ENCODE measurements at regions not wholly inside any gene's neighbourhood (a gene's known extent, or its start where the extent isn't known, plus 50 kb on each side); places are given as distances from the start of the nearest gene placed in this dataset.
"Not testable (repeated sequence)": the region's sequence is repeated elsewhere in the genome, so short reads cannot be mapped to it uniquely, and the experiment has no call there.

DNA sequence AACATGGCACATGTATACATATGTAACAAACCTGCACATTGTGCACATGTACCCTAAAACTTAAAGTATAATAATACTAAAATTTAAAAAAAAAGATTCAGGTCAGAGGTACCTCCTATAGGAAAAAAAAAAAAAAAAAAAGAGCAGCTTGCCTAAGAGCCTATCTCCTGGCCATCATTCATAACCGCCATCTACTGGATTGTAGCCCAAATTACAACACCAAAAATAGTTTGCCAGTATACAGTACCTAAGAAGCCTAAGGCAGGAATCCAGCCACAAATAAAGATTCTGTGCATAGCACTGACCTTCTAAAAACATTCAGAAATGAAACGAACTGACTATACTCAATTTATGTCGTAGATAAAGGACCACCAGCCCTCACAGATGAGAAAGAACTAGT is 438.4 kb upstream of the ADGRB3 start:
- Mint-ChIP-seq H3K4me3 (no peak overlapping the region), H3K36me3 (ENCODE audit: low read depth) (no peaks in the 10 kb centered on the region), H3K4me1 (no peaks in the 10 kb centered on the region), H3K27me3 (no peaks in the 10 kb centered on the region), H3K27ac (no peak overlapping the region)
- ATAC-seq: no peak
- DNase-seq: no peak
- no peaks in the 10 kb centered on the region for H3K9me3 ChIP-seq (ENCODE audit: control insufficient read depth, low read length, poor library complexity, severe bottlenecking)

DNA sequence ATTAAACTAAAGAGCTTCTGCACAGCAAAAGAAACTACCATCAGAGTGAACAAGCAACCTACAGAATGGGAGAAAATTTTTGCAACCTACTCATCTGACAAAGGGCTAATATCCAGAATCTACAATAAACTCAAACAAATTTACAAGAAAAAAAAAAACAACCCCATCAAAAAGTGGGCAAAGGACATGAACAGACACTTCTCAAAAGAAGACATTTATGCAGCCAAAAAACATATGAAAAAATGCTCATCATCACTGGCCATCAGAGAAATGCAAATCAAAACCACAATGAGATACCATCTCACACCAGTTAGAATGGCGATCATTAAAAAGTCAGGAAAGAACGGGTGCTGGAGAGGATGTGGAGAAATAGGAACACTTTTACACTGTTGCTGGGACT is 439.3 kb upstream of the ADGRB3 start:
- H3K4me1 Mint-ChIP-seq; H3K27ac Mint-ChIP-seq; H3K27me3 Mint-ChIP-seq; ATAC-seq; H3K4me3 Mint-ChIP-seq; DNase-seq; H3K36me3 Mint-ChIP-seq (ENCODE audit: low read depth); H3K9me3 ChIP-seq (ENCODE audit: control insufficient read depth, low read length, poor library complexity, severe bottlenecking): not testable (repeated sequence)

DNA sequence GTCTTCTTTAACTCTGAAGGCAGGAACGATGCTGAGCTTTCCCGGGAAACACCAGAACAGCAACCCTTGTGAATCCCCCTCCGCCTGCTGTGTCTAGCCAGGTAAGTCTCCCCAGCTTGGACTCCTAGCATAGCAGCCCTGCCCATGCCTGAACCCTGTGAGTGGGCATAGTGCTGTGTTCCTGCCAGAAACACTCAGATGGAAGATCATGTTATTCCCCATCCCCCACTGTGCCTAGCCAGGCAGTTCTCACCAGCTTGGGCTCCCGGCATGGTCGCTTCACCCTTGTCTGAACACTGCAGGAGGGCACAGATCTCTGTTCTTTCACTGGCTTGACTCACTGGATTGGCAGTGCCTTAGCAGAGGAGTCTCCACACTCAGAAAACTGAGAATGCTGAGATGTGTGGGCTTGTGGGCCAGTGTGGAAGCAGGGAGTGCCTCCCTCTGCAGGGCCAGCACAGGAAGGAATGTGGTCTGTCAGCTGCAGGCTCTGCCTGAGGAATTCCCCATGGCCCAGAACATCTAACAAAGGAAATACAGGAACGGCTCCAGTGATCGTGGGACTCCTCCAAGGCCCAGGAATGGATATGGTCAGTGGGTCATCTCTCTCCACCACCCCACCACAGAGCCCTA is 440.1 kb upstream of the ADGRB3 start:
- Mint-ChIP-seq H3K36me3 (ENCODE audit: low read depth) (no peaks in the 10 kb centered on the region), H3K4me1 (no peaks in the 10 kb centered on the region), H3K4me3 (no peak overlapping the region), H3K27ac (no peak overlapping the region), H3K27me3 (no peaks in the 10 kb centered on the region)
- DNase-seq (no peak), ATAC-seq (no peak)
- no peaks in the 10 kb centered on the region for H3K9me3 ChIP-seq (ENCODE audit: control insufficient read depth, low read length, poor library complexity, severe bottlenecking)

DNA sequence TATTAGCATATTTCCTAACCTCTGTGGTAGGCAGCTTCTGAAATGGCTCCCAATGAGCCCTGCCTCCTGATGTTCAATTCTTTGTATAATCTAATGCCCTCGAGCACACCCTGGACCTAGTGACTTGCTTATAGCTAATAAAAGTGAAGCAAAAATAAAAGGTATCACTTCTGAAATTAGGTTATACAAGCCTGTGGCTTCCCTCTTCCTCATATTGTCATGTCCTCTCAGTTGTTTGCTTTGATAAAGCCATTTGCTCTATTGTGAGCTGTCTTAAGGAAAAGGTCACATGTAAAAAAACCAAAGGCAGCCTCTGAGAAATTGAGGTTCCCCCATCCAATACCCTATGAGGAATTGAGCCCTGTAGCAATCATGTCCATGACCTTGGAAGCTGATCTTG is 442.1 kb upstream of the ADGRB3 start:
- no peak overlapping the region for H3K27ac Mint-ChIP-seq
- no peaks in the 10 kb centered on the region for H3K36me3 Mint-ChIP-seq (ENCODE audit: low read depth)
- H3K27me3 Mint-ChIP-seq: no peaks in the 10 kb centered on the region
- no peak for DNase-seq
- no peak overlapping the region for H3K4me3 Mint-ChIP-seq
- no peaks in the 10 kb centered on the region for H3K9me3 ChIP-seq (ENCODE audit: control insufficient read depth, low read length, poor library complexity, severe bottlenecking)
- no peak for ATAC-seq
- no peaks in the 10 kb centered on the region for H3K4me1 Mint-ChIP-seq

DNA sequence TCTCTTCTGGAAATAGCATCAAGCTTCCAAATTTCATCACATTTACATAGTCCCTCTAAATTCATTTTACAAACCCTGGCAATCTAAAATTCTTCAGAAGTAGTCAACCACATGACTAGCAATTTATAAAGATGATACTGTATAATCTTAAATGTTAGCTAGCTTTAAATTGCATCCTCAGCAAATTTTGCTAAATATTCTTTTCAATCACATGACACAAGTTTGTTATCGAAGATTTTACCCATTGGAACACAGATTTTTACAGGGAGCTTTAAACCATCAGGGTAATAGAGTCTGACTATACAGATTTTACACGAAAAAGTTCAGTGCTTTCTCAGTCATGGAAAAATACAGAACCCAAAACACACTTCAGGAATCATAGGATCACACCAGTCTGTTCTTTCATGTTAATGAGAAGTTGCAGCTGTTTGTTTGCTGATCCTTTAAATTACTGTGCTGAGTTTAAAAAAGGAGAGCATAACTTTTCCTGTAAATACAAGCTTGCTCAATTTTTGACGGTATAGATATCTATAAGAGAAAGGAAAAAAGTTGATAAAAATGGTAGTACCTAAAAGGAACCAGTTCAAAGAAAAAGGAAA is 445.8 kb upstream of the ADGRB3 start:
- no peaks in the 10 kb centered on the region for H3K9me3 ChIP-seq (ENCODE audit: control insufficient read depth, low read length, poor library complexity, severe bottlenecking)
- H3K27me3 Mint-ChIP-seq: no peaks in the 10 kb centered on the region
- no peak for ATAC-seq
- H3K27ac Mint-ChIP-seq: no peak overlapping the region
- no peak overlapping the region for H3K4me3 Mint-ChIP-seq
- no peak for DNase-seq
- no peaks in the 10 kb centered on the region for H3K36me3 Mint-ChIP-seq (ENCODE audit: low read depth)
- H3K4me1 Mint-ChIP-seq: no peaks in the 10 kb centered on the region

DNA sequence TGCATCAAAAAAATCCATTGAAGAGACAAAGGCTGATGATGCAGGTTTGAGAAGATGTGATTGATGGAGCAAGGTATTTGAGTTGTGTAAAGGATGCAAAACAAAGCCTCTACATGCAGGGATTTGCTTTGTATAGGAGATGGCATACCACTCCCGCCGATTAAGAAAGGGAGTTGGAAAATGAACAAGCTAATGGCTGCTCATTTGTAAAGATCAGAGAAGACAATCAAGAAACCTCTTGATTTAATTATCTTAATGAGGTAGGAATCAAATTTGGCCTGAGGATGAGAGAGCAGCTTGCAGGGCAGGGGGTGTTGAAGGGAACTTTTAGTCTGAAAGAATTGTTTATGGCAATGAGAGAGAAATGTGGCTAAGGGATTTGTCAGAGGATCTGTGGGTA is 448.2 kb upstream of the ADGRB3 start:
- Mint-ChIP-seq H3K4me1 (no peaks in the 10 kb centered on the region), H3K36me3 (ENCODE audit: low read depth) (no peaks in the 10 kb centered on the region), H3K4me3 (no peak overlapping the region), H3K27ac (no peak overlapping the region), H3K27me3 (no peaks in the 10 kb centered on the region)
- ATAC-seq (no peak), DNase-seq (no peak)
- no peaks in the 10 kb centered on the region for H3K9me3 ChIP-seq (ENCODE audit: control insufficient read depth, low read length, poor library complexity, severe bottlenecking)

DNA sequence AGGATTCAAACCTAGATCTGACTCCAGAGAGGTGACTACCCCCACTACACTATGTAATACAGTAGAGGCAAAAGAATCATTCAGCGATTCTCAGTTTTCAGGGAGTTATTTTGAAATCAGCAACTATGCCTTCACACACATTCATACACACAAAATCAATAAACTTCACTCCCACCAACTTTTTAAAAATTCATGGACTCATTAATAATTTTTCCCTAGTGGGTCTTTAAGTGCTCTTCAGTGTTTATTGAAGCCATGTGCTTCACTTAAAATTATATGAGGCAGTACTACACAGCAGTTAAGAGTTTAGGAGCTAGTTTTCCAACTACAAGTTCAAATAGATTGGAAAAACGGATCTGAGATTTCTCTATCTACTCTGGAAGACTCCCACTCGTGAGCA is 452.7 kb upstream of the ADGRB3 start:
- no peaks in the 10 kb centered on the region for H3K4me1 Mint-ChIP-seq
- no peaks in the 10 kb centered on the region for H3K36me3 Mint-ChIP-seq (ENCODE audit: low read depth)
- H3K27ac Mint-ChIP-seq: no peak overlapping the region

DNA sequence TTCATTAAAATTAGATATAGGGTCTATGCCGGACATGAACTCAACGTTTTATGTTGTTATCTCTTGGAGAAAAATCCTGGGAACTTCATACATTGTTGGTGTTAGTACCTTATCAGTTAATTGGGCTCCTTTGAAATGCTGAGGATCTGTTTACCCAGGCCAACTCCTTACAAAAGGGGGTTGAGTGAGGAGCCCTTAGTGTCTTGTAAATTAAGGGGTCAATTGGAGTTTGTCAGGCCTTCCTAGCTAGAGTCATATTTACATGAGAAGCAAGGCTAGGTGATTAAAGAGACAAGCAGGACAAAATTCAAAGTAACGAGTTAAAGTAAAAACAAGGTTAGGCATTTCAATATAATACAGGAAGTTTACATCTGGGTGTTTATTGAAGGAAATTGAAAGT is 454.1 kb upstream of the ADGRB3 start:
- H3K27ac Mint-ChIP-seq, ATAC-seq: not testable (repeated sequence)

More for the DNA sequence above, 452.7 kb upstream of the ADGRB3 start:
- DNase-seq (no peak), ATAC-seq (no peak)
- peaks cover 3% of the 10 kb centered on the region for H3K9me3 ChIP-seq (ENCODE audit: control insufficient read depth, low read length, poor library complexity, severe bottlenecking)
- no peak overlapping the region for H3K4me3 Mint-ChIP-seq
- H3K27me3 Mint-ChIP-seq: no peaks in the 10 kb centered on the region

DNA sequence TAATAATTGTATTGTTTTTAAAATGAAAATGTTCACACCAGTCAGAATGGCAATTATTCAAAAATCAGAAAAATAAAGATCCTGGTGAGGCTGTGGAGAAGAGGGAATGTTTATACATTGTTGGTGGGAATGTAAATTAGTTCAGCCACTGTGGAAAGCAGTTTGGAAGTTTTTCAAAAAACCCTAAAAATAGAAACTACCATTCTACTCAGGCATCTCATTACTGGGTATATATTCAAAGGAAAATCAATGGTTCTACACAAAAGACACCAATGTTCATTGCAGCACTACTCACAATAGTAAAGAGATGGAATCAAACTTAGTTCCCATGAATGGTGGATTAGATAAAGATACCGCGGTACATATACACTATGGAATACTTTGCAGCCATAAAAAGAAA is 461.5 kb upstream of the ADGRB3 start:
- H3K4me3 Mint-ChIP-seq: no peak overlapping the region
- H3K27me3 Mint-ChIP-seq: no peaks in the 10 kb centered on the region
- ATAC-seq: no peak
- no peak for DNase-seq
- no peaks in the 10 kb centered on the region for H3K4me1 Mint-ChIP-seq
- no peaks in the 10 kb centered on the region for H3K36me3 Mint-ChIP-seq (ENCODE audit: low read depth)
- no peaks in the 10 kb centered on the region for H3K9me3 ChIP-seq (ENCODE audit: control insufficient read depth, low read length, poor library complexity, severe bottlenecking)
- H3K27ac Mint-ChIP-seq: no peak overlapping the region

More for the DNA sequence above, 454.1 kb upstream of the ADGRB3 start:
- not testable (repeated sequence) for H3K4me1 Mint-ChIP-seq; H3K4me3 Mint-ChIP-seq; H3K9me3 ChIP-seq (ENCODE audit: control insufficient read depth, low read length, poor library complexity, severe bottlenecking); H3K27me3 Mint-ChIP-seq; DNase-seq; H3K36me3 Mint-ChIP-seq (ENCODE audit: low read depth)

DNA sequence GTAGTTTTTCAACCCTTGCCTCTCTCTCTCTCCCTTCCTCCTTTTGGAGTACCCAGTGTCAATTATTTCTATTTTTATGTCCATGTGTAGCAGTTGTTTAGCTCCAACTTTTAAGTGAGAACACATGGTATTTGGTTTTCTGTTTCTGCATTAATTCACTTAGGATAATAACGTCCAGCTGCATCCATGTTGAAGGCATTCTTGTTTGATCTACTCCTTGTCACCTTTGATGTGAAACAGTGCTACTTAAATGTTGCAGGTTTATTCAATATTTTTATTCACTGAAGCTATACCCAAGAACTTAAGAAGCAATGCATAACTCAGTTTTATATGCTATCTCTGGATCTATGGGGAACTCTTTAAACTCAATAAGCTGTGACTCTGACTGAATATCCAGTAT is 465.2 kb upstream of the ADGRB3 start:
- no peaks in the 10 kb centered on the region for H3K36me3 Mint-ChIP-seq (ENCODE audit: low read depth)
- no peak overlapping the region for H3K4me3 Mint-ChIP-seq
- ATAC-seq: no peak
- H3K27me3 Mint-ChIP-seq: no peaks in the 10 kb centered on the region
- no peaks in the 10 kb centered on the region for H3K4me1 Mint-ChIP-seq
- no peak for DNase-seq
- no peak overlapping the region for H3K27ac Mint-ChIP-seq
- no peaks in the 10 kb centered on the region for H3K9me3 ChIP-seq (ENCODE audit: control insufficient read depth, low read length, poor library complexity, severe bottlenecking)

DNA sequence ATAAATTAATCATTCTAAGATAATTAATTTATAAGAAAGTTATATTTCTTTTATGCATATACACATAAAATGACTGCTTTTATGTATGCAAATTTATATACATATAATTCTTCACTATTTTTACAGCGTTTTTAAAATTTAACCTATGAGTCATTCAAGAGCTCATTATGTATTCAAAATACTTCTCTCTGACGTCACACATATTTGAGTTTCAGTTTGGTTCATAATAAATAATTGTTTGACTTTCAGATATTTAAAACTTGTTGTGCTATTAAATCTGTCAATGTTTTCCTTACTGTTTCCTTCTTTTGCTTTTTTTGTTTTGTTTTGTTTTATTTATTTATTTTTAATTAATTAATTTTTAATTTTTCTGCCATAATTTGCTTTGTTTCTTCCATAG is 467.5 kb upstream of the ADGRB3 start:
- DNase-seq: no peak
- Mint-ChIP-seq H3K4me3 (no peak overlapping the region), H3K36me3 (ENCODE audit: low read depth) (no peaks in the 10 kb centered on the region), H3K27me3 (no peaks in the 10 kb centered on the region), H3K27ac (no peak overlapping the region), H3K4me1 (no peaks in the 10 kb centered on the region)
- no peak for ATAC-seq
- no peaks in the 10 kb centered on the region for H3K9me3 ChIP-seq (ENCODE audit: control insufficient read depth, low read length, poor library complexity, severe bottlenecking)

DNA sequence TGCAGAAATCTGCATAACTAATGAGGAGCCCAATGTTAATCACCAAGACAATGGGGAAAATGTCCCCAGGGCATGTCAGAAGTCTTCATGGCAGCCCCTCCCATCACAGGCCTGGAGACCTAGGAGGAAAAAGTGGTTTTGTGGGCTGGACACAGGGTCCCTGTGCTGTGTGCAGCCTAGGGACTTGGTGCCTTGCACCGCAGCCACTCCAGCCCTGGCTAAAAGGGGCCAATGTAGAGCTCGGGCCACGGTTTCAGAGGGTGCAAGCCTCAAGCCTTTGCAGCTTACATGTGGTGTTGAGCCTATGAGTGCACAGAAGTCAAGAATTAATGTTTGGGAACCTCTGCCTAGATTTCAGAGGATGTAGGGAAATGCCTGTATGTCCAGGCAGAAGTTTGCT is 474.3 kb upstream of the ADGRB3 start:
- not testable (repeated sequence) for H3K27ac Mint-ChIP-seq; H3K36me3 Mint-ChIP-seq (ENCODE audit: low read depth); H3K4me3 Mint-ChIP-seq

DNA sequence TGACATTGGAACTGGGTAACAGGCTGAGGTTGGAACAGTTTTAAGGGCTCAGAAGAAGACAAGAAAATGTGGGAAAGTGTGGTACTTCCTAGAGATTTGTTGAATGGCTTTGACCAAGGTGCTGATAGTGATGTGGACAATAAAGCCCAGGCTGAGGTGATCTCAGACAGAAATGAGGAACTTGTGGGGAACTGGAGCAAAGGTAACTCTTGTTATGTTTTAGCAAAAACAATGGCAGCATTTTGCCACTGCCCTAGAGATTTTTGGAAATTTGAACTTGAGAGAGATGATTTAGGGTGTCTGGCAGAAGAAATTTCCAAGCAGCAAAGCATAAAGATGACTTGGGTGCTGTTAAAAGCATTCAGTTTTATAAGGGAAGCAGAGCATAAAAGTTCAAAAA is 474.7 kb upstream of the ADGRB3 start:
- DNase-seq (no peak), ATAC-seq (no peak)
- Mint-ChIP-seq H3K4me3 (no peak overlapping the region), H3K36me3 (ENCODE audit: low read depth) (no peaks in the 10 kb centered on the region), H3K27ac (no peak overlapping the region), H3K27me3 (no peaks in the 10 kb centered on the region), H3K4me1 (no peaks in the 10 kb centered on the region)
- H3K9me3 ChIP-seq (ENCODE audit: control insufficient read depth, low read length, poor library complexity, severe bottlenecking): no peaks in the 10 kb centered on the region

More for the DNA sequence above, 474.3 kb upstream of the ADGRB3 start:
- not testable (repeated sequence) for ATAC-seq; H3K27me3 Mint-ChIP-seq; H3K9me3 ChIP-seq (ENCODE audit: control insufficient read depth, low read length, poor library complexity, severe bottlenecking); H3K4me1 Mint-ChIP-seq; DNase-seq

DNA sequence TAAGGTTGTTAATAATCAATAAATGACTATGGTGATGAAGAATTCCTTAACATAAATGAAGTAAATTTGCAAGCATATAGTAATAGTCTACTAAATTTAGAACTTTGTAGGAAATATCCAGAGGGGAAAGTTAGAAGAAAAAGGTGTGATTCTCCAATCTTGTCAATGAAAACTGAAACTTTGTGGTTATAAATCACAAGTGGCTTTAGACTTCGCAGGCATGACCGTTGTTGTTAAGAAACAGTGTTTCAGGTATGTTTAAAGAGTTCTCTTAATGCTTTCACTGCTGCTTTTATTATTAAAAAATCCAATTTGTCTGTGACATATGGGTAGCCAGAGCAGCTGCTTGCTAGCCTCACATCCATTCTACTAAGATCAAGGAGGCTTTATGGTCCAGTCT is 475.6 kb upstream of the ADGRB3 start:
- DNase-seq (no peak), ATAC-seq (no peak)
- H3K27me3 Mint-ChIP-seq: no peaks in the 10 kb centered on the region
- no peak overlapping the region for H3K4me3 Mint-ChIP-seq
- H3K36me3 Mint-ChIP-seq (ENCODE audit: low read depth): no peaks in the 10 kb centered on the region
- no peaks in the 10 kb centered on the region for H3K4me1 Mint-ChIP-seq
- no peaks in the 10 kb centered on the region for H3K9me3 ChIP-seq (ENCODE audit: control insufficient read depth, low read length, poor library complexity, severe bottlenecking)
- H3K27ac Mint-ChIP-seq: no peak overlapping the region

Data from T-helper 17 cell (primary cell).